ENCODE measurements at regions not wholly inside any gene's neighbourhood (a gene's known extent, or its start where the extent isn't known, plus 50 kb on each side); places are given as distances from the start of the nearest gene placed in this dataset.

GRCh38 chr1:191685669-191686068 lies 472.6 kb upstream of the RGS18 start:
- no peak overlapping the region for H3K56ac ChIP-seq (ENCODE audit: insufficient read length, low read depth, low read length)
- H3K23me2 ChIP-seq (ENCODE audit: insufficient read length, low read depth, low read length, poor library complexity, severe bottlenecking) = no peaks in the 10 kb centered on the region
- no peak overlapping the region for H3K9ac ChIP-seq (ENCODE audit: extremely low read depth, insufficient read length, low read length)
- H4K5ac ChIP-seq (ENCODE audit: insufficient read length, low read depth, low read length) = no peak overlapping the region
- H3K4me2 ChIP-seq (ENCODE audit: insufficient read depth, insufficient read length, low read length) = no peak overlapping the region
- no peaks in the 10 kb centered on the region for H3K9me3 ChIP-seq (ENCODE audit: control insufficient read depth, low read depth, low read length)
- no peaks in the 10 kb centered on the region for H3K79me1 ChIP-seq (ENCODE audit: insufficient read depth, low read depth, low read length, poor library complexity, severe bottlenecking)
- H2BK20ac ChIP-seq (ENCODE audit: low read depth, low read length, poor library complexity, severe bottlenecking) = no peak overlapping the region
- H3K27me3 ChIP-seq (ENCODE audit: insufficient read depth, low read length) = no peaks in the 10 kb centered on the region
- H4K20me1 ChIP-seq (ENCODE audit: control insufficient read depth, insufficient read depth, insufficient read length) = no peaks in the 10 kb centered on the region
- TF ChIP-seq, protein P1, sequence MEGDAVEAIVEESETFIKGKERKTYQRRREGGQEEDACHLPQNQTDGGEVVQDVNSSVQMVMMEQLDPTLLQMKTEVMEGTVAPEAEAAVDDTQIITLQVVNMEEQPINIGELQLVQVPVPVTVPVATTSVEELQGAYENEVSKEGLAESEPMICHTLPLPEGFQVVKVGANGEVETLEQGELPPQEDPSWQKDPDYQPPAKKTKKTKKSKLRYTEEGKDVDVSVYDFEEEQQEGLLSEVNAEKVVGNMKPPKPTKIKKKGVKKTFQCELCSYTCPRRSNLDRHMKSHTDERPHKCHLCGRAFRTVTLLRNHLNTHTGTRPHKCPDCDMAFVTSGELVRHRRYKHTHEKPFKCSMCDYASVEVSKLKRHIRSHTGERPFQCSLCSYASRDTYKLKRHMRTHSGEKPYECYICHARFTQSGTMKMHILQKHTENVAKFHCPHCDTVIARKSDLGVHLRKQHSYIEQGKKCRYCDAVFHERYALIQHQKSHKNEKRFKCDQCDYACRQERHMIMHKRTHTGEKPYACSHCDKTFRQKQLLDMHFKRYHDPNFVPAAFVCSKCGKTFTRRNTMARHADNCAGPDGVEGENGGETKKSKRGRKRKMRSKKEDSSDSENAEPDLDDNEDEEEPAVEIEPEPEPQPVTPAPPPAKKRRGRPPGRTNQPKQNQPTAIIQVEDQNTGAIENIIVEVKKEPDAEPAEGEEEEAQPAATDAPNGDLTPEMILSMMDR (conservative IDR thresholded peaks at IDR 0.05) = no peak
- H3K4me1 ChIP-seq (ENCODE audit: insufficient read depth, low read length) = no peaks in the 10 kb centered on the region
- no peak overlapping the region for H4K8ac ChIP-seq (replicated peaks; ENCODE audit: insufficient read length, low read depth, low read length)
- no peak overlapping the region for H3K4ac ChIP-seq (ENCODE audit: low read depth, low read length)
- no peak overlapping the region for H2BK15ac ChIP-seq (ENCODE audit: low read depth, low read length)
- WGBS (ENCODE audit: extremely low coverage, insufficient read length, low lambda C conversion rate) = no CpG with 5 or more reads among the region's 1 CpG
- no peak overlapping the region for H3T11ph ChIP-seq (ENCODE audit: low read length)
- no peak overlapping the region for H3K18ac ChIP-seq (ENCODE audit: insufficient read length, low read depth, low read length)
- H2AFZ ChIP-seq (ENCODE audit: low read length) = no peak overlapping the region
- no peak overlapping the region for H2BK12ac ChIP-seq (ENCODE audit: insufficient read length, low read depth, low read length)
- Mint-ChIP-seq H3K9me3 (peaks cover 0 to 4% of the 10 kb centered on the region in 2 experiments; a peak in 3 of 5 replicates), H3K36me3 (ENCODE audit: insufficient read depth in 1 of 3, low read depth in 3 of 3) (no peaks in the 10 kb centered on the region), H3K4me3 (no peak overlapping the region), H3K27me3 (ENCODE audit: low read depth) (no peaks in the 10 kb centered on the region), H3K4me1 (no peaks in the 10 kb centered on the region), H3K27ac (no peak overlapping the region)
- no peak overlapping the region for H3K14ac ChIP-seq (ENCODE audit: insufficient read depth, low read length)
- no peak overlapping the region for H3K23ac ChIP-seq (ENCODE audit: insufficient read length, low read depth, low read length)
- H4K91ac ChIP-seq (ENCODE audit: insufficient read length, low read depth, low read length) = no peak overlapping the region
- H2BK120ac ChIP-seq (ENCODE audit: low read depth, low read length, poor library complexity, severe bottlenecking) = no peak overlapping the region
- H2AK5ac ChIP-seq (ENCODE audit: insufficient read length, low read length) = no peak overlapping the region
- H2BK5ac ChIP-seq (ENCODE audit: insufficient read length, low read length) = no peak overlapping the region
- DNase-seq = no peak
- H3K79me2 ChIP-seq (ENCODE audit: insufficient read depth, low read length) = no peaks in the 10 kb centered on the region
- H3K27ac ChIP-seq (ENCODE audit: insufficient read length, low read depth, low read length) = no peak overlapping the region
